ENCODE measurements at regions not wholly inside any gene's neighbourhood (a gene's known extent, or its start where the extent isn't known, plus 50 kb on each side); places are given as distances from the start of the nearest gene placed in this dataset.
"Not testable (repeated sequence)": the region's sequence is repeated elsewhere in the genome, so short reads cannot be mapped to it uniquely, and the experiment has no call there.

DNA sequence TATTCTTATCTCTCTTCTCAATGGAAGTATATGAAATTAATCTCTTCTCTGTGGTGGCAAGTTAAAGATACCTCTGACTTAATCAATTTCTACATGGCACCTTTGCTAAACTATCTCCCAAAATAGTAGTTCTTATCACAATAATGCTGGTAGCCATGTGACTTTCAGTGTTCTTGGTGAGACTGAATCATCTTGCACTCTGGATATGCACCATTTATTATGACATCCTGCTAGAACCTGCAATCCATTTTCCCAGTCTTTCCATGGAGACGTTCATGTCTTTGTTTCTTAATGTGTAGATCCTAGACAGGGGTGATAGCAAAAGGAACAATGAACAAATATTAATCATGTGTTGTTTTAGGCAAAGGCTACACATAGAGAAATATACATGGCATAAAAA is 125.4 kb downstream of the OR4F15 start:
- TF ChIP-seq, protein P1, sequence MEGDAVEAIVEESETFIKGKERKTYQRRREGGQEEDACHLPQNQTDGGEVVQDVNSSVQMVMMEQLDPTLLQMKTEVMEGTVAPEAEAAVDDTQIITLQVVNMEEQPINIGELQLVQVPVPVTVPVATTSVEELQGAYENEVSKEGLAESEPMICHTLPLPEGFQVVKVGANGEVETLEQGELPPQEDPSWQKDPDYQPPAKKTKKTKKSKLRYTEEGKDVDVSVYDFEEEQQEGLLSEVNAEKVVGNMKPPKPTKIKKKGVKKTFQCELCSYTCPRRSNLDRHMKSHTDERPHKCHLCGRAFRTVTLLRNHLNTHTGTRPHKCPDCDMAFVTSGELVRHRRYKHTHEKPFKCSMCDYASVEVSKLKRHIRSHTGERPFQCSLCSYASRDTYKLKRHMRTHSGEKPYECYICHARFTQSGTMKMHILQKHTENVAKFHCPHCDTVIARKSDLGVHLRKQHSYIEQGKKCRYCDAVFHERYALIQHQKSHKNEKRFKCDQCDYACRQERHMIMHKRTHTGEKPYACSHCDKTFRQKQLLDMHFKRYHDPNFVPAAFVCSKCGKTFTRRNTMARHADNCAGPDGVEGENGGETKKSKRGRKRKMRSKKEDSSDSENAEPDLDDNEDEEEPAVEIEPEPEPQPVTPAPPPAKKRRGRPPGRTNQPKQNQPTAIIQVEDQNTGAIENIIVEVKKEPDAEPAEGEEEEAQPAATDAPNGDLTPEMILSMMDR (IDR thresholded peaks at IDR 0.05): not testable (repeated sequence)
- TF ChIP-seq POLR2A (IDR thresholded peaks at IDR 0.05): not testable (repeated sequence)

All from right lobe of liver (tissue), 4 donors.